ENCODE measurements at regions not wholly inside any gene's neighbourhood (a gene's known extent, or its start where the extent isn't known, plus 50 kb on each side); places are given as distances from the start of the nearest gene placed in this dataset.

DNA sequence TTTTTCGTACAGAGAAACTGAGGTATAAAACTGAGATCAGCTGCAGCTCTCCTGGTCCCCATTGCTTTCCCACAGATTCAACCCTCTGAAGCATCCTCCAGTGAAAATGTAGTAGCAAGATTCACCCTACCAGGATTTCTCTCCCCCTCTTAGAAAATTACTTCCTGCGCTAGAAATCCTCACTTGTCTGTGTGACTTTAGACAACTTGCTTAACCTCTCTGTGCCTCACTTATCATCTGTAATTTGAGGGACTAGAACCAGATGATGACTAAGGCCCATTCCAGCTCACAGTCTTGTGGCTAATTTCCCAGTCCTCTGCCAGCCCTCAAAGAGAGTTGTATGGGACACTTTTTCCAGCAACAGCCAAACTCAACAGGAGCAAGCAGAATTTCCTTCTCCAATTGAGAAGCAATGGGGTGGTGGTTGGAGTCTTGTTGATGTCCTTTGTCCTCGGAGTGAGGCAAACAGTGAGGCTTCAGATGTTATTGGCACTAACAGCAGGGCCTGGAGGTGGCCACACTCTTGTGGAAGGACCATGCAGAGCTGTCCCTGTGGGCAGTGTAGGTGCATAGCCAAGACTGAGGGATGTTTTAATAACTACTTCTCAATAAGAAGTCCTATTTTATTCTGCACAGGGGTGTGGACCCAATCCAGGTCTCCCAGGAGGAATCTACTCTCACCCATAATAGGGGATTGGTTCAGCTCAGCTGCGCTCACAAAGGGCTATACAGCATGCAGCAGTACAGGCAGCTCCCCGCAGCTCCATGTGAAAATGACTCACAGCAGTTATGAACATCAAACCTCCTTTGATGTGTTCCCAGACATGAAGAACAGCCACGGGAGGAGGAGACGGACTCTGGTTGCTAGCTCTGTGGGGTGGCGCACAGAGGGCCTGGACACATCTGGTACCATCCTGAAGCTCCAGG is 200.1 kb downstream of the DAD1 start:
- Histone ChIP-seq H2BK120ac (ENCODE audit: low read depth, low read length) (no peak overlapping the region), H4K8ac (ENCODE audit: low read depth in 2 of 2, low read length in 2 of 2) (no peak overlapping the region), H4K91ac (ENCODE audit: insufficient read depth, low read depth, low read length) (no peak overlapping the region), H3K36me3 (ENCODE audit: control insufficient read depth, insufficient read depth, low read length) (no peaks in the 10 kb centered on the region), H3K18ac (ENCODE audit: low read depth, low read length) (no peak overlapping the region), H3K9me1 (ENCODE audit: insufficient read depth, low read length) (no peaks in the 10 kb centered on the region), H2AK5ac (ENCODE audit: low read depth, low read length) (no peak overlapping the region), H3K4ac (ENCODE audit: low read depth, low read length) (no peak overlapping the region), H3K4me2 (ENCODE audit: low read depth, low read length) (no peak overlapping the region), H3K27ac (ENCODE audit: insufficient read depth, low read length) (no peak overlapping the region), H2BK20ac (ENCODE audit: low read depth, low read length) (no peak overlapping the region), H3K14ac (replicated peaks; ENCODE audit: low read depth, low read length) (no peak overlapping the region), H2AFZ (replicated peaks; ENCODE audit: low read length, poor library complexity) (no peak overlapping the region), H2AK9ac (replicated peaks; ENCODE audit: low read depth, low read length, poor library complexity) (no peak overlapping the region), H3K4me3 (ENCODE audit: insufficient read depth, low read depth, low read length) (no peak overlapping the region), H3K4me1 (ENCODE audit: control insufficient read depth, insufficient read depth, low read length) (no peaks in the 10 kb centered on the region; the same call in 1 of the 2 replicates), H4K5ac (ENCODE audit: low read depth, low read length) (no peak overlapping the region), H4K20me1 (ENCODE audit: insufficient read depth, low read length) (no peaks in the 10 kb centered on the region), H3K9ac (ENCODE audit: low read depth, low read length) (no peak overlapping the region), H2BK15ac (ENCODE audit: low read depth, low read length) (no peak overlapping the region), H3K56ac (ENCODE audit: extremely low read depth, insufficient read depth, low read length) (no peak overlapping the region), H3K23ac (ENCODE audit: low read depth, low read length) (no peak overlapping the region), H3K9me3 (ENCODE audit: control insufficient read depth, insufficient read depth, low read length) (no peaks in the 10 kb centered on the region), H3K27me3 (ENCODE audit: control insufficient read depth, insufficient read depth, low read length) (peaks cover 11% of the 10 kb centered on the region), H2BK5ac (ENCODE audit: low read depth, low read length, poor library complexity, severe bottlenecking) (no peak overlapping the region), H3K79me1 (ENCODE audit: low read depth in 1 of 2, low read length in 2 of 2) (no peaks in the 10 kb centered on the region)
- dilution Hi-C loops (cut with HindIII; ENCODE audit: low sequenced_read_pairs, unreplicated experiment) (no loop called here), in situ Hi-C loops (cut with MboI; ENCODE audit: low sequenced_read_pairs) (loop anchor here (25.0 kb wide), 1 partner anchor 473 kb away; the partner anchor contains the start of gene LRP10), intact Hi-C loops (cut with micrococcal nuclease) (loop anchor here (5.0 to 10.0 kb wide), 4 partner anchors 263 to 593 kb away; partner anchors contain the start of gene AJUBA)
- ATAC-seq (ENCODE audit: low read depth) (no peak), DNase-seq (peak; percentile 51)
- POLR2A ChIA-PET (ENCODE audit: unreplicated experiment), result no interaction called here
- CTCF ChIA-PET, result interaction anchor here (0.5 to 1.5 kb wide), 3 partner anchors 83 to 168 kb away, joined by 3 to 6 read pairs (median 3); no protein-coding TSS in a partner anchor
- 70% methylated on average over 2 of the region's 8 CpGs; no CpG with 5 or more reads in 1 of the 2 experiments for WGBS, 2 experiments (ENCODE audit: extremely low coverage in 2 of 2, insufficient read length in 1 of 2)
- BruUV-seq (replicated peaks), result no TSS peak
- TF ChIP-seq MAZ (IDR thresholded peaks at IDR 0.05; ENCODE audit: borderline replicate concordance, low read depth, low read length) (no peak), RCOR1 (IDR thresholded peaks at IDR 0.05; ENCODE audit: insufficient replicate concordance, low read length) (no peak), NFE2L2 (IDR thresholded peaks at IDR 0.05; ENCODE audit: low read depth, low read length) (no peak), FOS (IDR thresholded peaks at IDR 0.05; ENCODE audit: low read depth, low read length) (no peak), BHLHE40 (IDR thresholded peaks at IDR 0.05; ENCODE audit: low read depth, low read length) (no peak), MXI1 (IDR thresholded peaks at IDR 0.05; ENCODE audit: borderline replicate concordance, low read depth, low read length) (no peak), CHD1 (IDR thresholded peaks at IDR 0.05; ENCODE audit: low read depth, low read length) (no peak), RAD21 (IDR thresholded peaks at IDR 0.05; ENCODE audit: low read length) (no peak), SMC3 (IDR thresholded peaks at IDR 0.05; ENCODE audit: low read depth, low read length) (no peak), CEBPB (IDR thresholded peaks at IDR 0.05; ENCODE audit: low read depth, low read length) (no peak), RFX5 (IDR thresholded peaks at IDR 0.05; ENCODE audit: low read depth, low read length) (no peak)
- TF ChIP-seq, protein P1, sequence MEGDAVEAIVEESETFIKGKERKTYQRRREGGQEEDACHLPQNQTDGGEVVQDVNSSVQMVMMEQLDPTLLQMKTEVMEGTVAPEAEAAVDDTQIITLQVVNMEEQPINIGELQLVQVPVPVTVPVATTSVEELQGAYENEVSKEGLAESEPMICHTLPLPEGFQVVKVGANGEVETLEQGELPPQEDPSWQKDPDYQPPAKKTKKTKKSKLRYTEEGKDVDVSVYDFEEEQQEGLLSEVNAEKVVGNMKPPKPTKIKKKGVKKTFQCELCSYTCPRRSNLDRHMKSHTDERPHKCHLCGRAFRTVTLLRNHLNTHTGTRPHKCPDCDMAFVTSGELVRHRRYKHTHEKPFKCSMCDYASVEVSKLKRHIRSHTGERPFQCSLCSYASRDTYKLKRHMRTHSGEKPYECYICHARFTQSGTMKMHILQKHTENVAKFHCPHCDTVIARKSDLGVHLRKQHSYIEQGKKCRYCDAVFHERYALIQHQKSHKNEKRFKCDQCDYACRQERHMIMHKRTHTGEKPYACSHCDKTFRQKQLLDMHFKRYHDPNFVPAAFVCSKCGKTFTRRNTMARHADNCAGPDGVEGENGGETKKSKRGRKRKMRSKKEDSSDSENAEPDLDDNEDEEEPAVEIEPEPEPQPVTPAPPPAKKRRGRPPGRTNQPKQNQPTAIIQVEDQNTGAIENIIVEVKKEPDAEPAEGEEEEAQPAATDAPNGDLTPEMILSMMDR (conservative IDR thresholded peaks at IDR 0.05; ENCODE audit: low read depth, low read length), result no peak
- TF ChIP-seq, protein P2, sequence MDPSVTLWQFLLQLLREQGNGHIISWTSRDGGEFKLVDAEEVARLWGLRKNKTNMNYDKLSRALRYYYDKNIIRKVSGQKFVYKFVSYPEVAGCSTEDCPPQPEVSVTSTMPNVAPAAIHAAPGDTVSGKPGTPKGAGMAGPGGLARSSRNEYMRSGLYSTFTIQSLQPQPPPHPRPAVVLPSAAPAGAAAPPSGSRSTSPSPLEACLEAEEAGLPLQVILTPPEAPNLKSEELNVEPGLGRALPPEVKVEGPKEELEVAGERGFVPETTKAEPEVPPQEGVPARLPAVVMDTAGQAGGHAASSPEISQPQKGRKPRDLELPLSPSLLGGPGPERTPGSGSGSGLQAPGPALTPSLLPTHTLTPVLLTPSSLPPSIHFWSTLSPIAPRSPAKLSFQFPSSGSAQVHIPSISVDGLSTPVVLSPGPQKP (IDR thresholded peaks at IDR 0.05; ENCODE audit: borderline replicate concordance, low read depth, low read length), result no peak
- TF ChIP-seq, protein P3, sequence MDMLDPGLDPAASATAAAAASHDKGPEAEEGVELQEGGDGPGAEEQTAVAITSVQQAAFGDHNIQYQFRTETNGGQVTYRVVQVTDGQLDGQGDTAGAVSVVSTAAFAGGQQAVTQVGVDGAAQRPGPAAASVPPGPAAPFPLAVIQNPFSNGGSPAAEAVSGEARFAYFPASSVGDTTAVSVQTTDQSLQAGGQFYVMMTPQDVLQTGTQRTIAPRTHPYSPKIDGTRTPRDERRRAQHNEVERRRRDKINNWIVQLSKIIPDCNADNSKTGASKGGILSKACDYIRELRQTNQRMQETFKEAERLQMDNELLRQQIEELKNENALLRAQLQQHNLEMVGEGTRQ (IDR thresholded peaks at IDR 0.05; ENCODE audit: low read depth, low read length), result no peak

Data from IMR-90 (cell line).